ENCODE measurements at regions not wholly inside any gene's neighbourhood (a gene's known extent, or its start where the extent isn't known, plus 50 kb on each side); places are given as distances from the start of the nearest gene placed in this dataset.

DNA sequence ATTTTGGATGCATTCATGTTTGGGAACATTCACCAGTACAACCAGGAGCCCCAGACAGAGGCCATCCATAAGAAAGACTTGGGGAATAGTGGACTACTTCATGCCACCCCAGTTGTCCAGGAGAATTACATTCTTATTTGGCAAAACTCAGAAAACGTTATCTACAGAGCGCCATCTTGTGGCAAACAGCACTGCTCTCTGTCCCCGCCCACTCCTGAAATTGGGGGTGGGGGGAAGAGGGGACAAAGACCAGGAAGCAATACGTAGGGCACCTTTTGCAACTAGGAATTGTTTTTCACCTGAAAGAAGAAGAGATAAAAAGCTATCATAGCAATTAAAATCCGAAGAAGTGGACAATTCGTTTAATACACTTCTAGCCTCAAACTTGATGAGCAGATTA, 134.6 kb upstream of the MGMT start:
- Histone ChIP-seq H3K9me3 (ENCODE audit: low read length) (no peaks in the 10 kb centered on the region), H3K9me2 (ENCODE audit: low read depth, low read length) (no peaks in the 10 kb centered on the region), H3K27ac (ENCODE audit: low read depth, low read length, poor library complexity, severe bottlenecking) (no peak overlapping the region), H3K79me2 (ENCODE audit: insufficient read depth, low read length) (no peaks in the 10 kb centered on the region), H3K4me2 (ENCODE audit: low read length) (no peak overlapping the region), H3K4me1 (ENCODE audit: insufficient read depth, low read length, severe bottlenecking) (no peaks in the 10 kb centered on the region), H2AFZ (ENCODE audit: low read length) (no peak overlapping the region), H3F3A (ENCODE audit: insufficient read depth, low read length) (no peaks in the 10 kb centered on the region), H3K27me3 (ENCODE audit: insufficient read depth, low read length) (0 out of 2 replicates have a peak, but pooled peaks cover 3% of the 10 kb centered on the region), H3K9ac (ENCODE audit: low read length) (no peak overlapping the region), H4K20me1 (ENCODE audit: insufficient read depth, low read length) (no peaks in the 10 kb centered on the region), H3K36me3 (ENCODE audit: insufficient read depth, low read length) (no peaks in the 10 kb centered on the region), H3K4me3 (ENCODE audit: low read depth, low read length, poor library complexity, severe bottlenecking) (no peak overlapping the region)
- no peak for TF ChIP-seq EZH2 (IDR thresholded peaks at IDR 0.05; ENCODE audit: borderline replicate concordance, low read length)
- TF ChIP-seq, protein P1, sequence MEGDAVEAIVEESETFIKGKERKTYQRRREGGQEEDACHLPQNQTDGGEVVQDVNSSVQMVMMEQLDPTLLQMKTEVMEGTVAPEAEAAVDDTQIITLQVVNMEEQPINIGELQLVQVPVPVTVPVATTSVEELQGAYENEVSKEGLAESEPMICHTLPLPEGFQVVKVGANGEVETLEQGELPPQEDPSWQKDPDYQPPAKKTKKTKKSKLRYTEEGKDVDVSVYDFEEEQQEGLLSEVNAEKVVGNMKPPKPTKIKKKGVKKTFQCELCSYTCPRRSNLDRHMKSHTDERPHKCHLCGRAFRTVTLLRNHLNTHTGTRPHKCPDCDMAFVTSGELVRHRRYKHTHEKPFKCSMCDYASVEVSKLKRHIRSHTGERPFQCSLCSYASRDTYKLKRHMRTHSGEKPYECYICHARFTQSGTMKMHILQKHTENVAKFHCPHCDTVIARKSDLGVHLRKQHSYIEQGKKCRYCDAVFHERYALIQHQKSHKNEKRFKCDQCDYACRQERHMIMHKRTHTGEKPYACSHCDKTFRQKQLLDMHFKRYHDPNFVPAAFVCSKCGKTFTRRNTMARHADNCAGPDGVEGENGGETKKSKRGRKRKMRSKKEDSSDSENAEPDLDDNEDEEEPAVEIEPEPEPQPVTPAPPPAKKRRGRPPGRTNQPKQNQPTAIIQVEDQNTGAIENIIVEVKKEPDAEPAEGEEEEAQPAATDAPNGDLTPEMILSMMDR (IDR thresholded peaks at IDR 0.05; ENCODE audit: low read length) = peak; percentile 82

DNA sequence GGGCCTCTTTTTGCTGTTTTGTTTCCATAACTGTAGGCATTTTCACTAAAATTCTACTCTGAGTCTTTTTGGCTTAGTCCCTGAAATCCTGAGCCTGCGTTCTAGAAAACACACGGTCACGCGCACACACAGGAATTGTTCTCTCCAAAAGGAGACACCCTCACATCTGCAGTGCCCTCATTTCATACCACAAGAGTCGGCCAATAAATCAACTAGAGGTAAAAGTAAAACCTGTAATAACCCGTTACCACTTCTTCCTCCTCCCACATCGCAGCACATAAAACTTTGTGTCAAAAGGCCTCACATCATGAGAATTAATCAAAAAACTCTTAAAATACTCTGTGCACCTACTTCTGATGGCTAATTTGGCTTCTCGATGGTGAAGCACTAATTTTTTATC, 133.3 kb upstream of the MGMT start:
- no peaks in the 10 kb centered on the region for H4K20me1 ChIP-seq (ENCODE audit: insufficient read depth, low read length)
- H3F3A ChIP-seq (ENCODE audit: insufficient read depth, low read length) = no peaks in the 10 kb centered on the region
- no peaks in the 10 kb centered on the region for H3K79me2 ChIP-seq (ENCODE audit: insufficient read depth, low read length)
- H3K4me1 ChIP-seq (ENCODE audit: insufficient read depth, low read length, severe bottlenecking) = no peaks in the 10 kb centered on the region
- H3K9ac ChIP-seq (ENCODE audit: low read length) = no peak overlapping the region
- no peaks in the 10 kb centered on the region for H3K9me3 ChIP-seq (ENCODE audit: low read length)
- 0 out of 2 replicates have a peak, but pooled peaks cover 3% of the 10 kb centered on the region for H3K27me3 ChIP-seq (ENCODE audit: insufficient read depth, low read length)
- no peak for TF ChIP-seq EZH2 (IDR thresholded peaks at IDR 0.05; ENCODE audit: borderline replicate concordance, low read length)
- TF ChIP-seq, protein P1 (IDR thresholded peaks at IDR 0.05; ENCODE audit: low read length) = no peak
- H3K27ac ChIP-seq (ENCODE audit: low read depth, low read length, poor library complexity, severe bottlenecking) = no peak overlapping the region
- H3K4me3 ChIP-seq (ENCODE audit: low read depth, low read length, poor library complexity, severe bottlenecking) = no peak overlapping the region
- no peaks in the 10 kb centered on the region for H3K9me2 ChIP-seq (ENCODE audit: low read depth, low read length)
- no peak overlapping the region for H3K4me2 ChIP-seq (ENCODE audit: low read length)
- H3K36me3 ChIP-seq (ENCODE audit: insufficient read depth, low read length) = no peaks in the 10 kb centered on the region
- no peak overlapping the region for H2AFZ ChIP-seq (ENCODE audit: low read length)

DNA sequence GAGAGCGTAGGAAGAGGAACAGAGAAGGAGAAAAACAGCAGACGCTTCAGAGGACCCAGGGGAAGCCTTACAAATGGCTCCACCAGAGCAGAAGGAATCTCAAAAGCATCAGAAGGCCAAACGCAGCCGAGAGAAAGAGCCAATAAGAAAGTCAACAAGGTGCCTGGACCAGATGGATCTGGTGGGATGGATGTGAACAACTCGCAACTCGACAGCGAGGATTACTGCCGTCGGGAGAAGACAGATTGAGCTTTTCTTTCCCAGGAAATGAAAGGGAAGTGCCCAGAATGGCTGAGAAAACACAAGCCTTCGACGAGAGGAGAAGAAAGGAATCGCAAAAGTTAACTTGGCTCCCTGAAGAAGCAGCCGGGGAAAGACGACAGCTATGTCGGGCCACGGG, 132.8 kb upstream of the MGMT start:
- H3K79me2 ChIP-seq (ENCODE audit: insufficient read depth, low read length) = no peaks in the 10 kb centered on the region
- H3K27ac ChIP-seq (ENCODE audit: low read depth, low read length, poor library complexity, severe bottlenecking) = no peak overlapping the region
- H3F3A ChIP-seq (ENCODE audit: insufficient read depth, low read length) = no peaks in the 10 kb centered on the region
- no peak overlapping the region for H3K4me2 ChIP-seq (ENCODE audit: low read length)
- no peaks in the 10 kb centered on the region for H3K9me2 ChIP-seq (ENCODE audit: low read depth, low read length)
- no peak overlapping the region for H3K9ac ChIP-seq (ENCODE audit: low read length)
- no peak overlapping the region for H3K4me3 ChIP-seq (ENCODE audit: low read depth, low read length, poor library complexity, severe bottlenecking)
- H2AFZ ChIP-seq (ENCODE audit: low read length) = no peak overlapping the region
- H4K20me1 ChIP-seq (ENCODE audit: insufficient read depth, low read length) = no peaks in the 10 kb centered on the region
- H3K9me3 ChIP-seq (ENCODE audit: low read length) = no peaks in the 10 kb centered on the region
- TF ChIP-seq, protein P1 (IDR thresholded peaks at IDR 0.05; ENCODE audit: low read length) = no peak
- no peak for TF ChIP-seq EZH2 (IDR thresholded peaks at IDR 0.05; ENCODE audit: borderline replicate concordance, low read length)
- H3K4me1 ChIP-seq (ENCODE audit: insufficient read depth, low read length, severe bottlenecking) = no peaks in the 10 kb centered on the region
- 0 out of 2 replicates have a peak, but pooled peaks cover 3% of the 10 kb centered on the region for H3K27me3 ChIP-seq (ENCODE audit: insufficient read depth, low read length)
- H3K36me3 ChIP-seq (ENCODE audit: insufficient read depth, low read length) = no peaks in the 10 kb centered on the region
